AG09309 (cell line): ENCODE measurements at regions not wholly inside any gene's neighbourhood (a gene's known extent, or its start where the extent isn't known, plus 50 kb on each side); places are given as distances from the start of the nearest gene placed in this dataset.

ENCODE experiments used
- DNase-seq: peaks from one replicate; pipeline ENCODE4 v3.0.0-alpha.2; 2010; ENCODE audit warnings: low read depth
- H3K4me3 ChIP-seq: 2 replicates; pipeline ENCODE4 v1.5.1; 2011; ENCODE audit warnings: mild to moderate bottlenecking, low read depth, low read length, moderate library complexity; ENCODE audit not compliant: control insufficient read depth
- TF ChIP-seq, protein P1 (sequence below): IDR thresholded peaks from 2 replicates; pipeline ENCODE4 v1.5.1; 2011; ENCODE audit warnings: mild to moderate bottlenecking, low read depth, low read length, inconsistent platforms; ENCODE audit not compliant: insufficient read depth, control insufficient read depth; ENCODE audit errors: missing control alignments

DNA sequence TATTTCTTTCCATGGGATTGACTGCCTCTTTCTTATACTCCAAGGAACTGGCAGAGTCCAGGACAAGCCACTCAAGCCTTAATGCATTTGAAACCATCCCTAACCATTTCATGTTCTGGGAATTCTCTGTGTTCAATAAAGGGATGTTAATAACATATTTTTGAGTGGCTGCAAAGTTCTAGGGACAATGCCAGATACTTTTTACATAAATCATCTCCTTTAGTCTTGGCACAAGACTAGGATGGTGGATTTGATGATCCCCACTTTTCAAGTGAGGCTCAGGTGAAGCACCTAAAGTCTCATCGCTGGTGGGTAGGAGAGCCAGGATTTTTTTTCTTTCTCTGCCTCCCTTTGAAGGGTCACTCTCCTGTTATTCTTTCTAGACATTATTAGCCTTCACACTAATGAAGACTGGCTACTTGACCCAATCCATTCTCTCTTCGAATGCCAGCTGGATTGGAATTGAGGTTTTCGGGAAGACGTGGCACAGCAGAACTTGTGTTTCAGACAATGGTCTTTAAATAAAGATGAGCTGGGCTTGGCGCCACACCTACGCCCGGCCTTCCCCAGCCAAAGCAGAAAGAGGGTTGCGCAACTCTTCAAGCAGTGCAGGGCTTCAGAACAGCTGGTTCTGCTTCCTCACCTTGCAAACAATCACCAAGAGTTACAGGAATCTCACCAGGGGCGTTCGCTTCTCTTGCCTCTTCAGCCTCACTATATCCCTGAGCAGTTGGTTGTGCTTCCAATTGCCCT lies 73.8 kb upstream of the BMPER start:
- TF ChIP-seq, protein P1, sequence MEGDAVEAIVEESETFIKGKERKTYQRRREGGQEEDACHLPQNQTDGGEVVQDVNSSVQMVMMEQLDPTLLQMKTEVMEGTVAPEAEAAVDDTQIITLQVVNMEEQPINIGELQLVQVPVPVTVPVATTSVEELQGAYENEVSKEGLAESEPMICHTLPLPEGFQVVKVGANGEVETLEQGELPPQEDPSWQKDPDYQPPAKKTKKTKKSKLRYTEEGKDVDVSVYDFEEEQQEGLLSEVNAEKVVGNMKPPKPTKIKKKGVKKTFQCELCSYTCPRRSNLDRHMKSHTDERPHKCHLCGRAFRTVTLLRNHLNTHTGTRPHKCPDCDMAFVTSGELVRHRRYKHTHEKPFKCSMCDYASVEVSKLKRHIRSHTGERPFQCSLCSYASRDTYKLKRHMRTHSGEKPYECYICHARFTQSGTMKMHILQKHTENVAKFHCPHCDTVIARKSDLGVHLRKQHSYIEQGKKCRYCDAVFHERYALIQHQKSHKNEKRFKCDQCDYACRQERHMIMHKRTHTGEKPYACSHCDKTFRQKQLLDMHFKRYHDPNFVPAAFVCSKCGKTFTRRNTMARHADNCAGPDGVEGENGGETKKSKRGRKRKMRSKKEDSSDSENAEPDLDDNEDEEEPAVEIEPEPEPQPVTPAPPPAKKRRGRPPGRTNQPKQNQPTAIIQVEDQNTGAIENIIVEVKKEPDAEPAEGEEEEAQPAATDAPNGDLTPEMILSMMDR: no peak
- DNase-seq: no peak
- H3K4me3 ChIP-seq: no peak overlapping the region

DNA sequence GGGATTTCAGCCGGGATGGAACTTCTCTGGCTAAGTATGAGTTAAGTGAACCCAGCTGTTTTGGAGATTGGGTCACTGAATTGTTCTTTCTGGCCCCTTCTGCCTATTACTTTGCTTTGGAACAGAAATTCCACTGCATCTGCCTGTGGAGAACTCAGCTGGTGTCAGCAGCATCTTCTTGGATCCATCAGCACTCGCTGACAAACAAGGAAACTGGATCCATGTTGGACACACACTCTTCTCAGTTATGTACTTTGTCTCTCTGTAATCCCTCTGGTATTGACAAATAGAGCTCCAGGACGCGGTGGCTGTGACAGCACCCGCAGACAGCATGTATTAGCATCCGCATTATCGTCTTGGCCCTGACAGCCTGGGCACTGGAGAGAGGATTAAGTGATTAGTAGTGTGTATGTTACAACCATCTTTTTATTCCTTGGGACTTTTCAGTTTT lies 73.0 kb upstream of the BMPER start:
- no peak for DNase-seq
- TF ChIP-seq, protein P1: no peak
- H3K4me3 ChIP-seq: no peak overlapping the region

DNA sequence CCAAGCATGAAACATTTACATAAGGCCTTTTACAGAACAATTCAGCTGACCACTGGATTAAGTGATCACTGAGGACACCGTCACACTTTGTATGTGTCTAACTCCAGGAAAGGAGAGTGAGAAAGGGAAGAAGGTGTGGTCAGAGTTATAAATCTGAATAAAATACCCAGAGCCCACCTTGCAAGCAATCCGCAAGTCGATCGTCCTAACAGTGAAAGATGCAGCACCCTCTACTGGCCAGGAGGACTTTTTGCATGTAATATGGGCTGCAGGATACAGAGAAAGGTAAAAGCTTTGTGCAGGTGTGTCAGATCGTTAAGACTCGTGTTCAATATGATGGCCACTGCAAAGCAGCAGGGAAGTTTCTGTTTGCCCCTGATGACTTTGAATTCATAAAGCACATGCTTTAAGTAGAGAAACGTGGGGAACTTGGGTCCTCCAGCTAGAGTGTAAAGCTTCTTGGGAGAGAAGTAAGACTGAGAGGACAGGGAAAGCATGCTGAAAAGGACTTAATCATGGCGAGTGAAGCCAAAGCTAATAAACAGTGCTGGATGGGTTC lies 68.5 kb upstream of the BMPER start:
- TF ChIP-seq, protein P1: peak; percentile 19
- no peak overlapping the region for H3K4me3 ChIP-seq
- no peak for DNase-seq

DNA sequence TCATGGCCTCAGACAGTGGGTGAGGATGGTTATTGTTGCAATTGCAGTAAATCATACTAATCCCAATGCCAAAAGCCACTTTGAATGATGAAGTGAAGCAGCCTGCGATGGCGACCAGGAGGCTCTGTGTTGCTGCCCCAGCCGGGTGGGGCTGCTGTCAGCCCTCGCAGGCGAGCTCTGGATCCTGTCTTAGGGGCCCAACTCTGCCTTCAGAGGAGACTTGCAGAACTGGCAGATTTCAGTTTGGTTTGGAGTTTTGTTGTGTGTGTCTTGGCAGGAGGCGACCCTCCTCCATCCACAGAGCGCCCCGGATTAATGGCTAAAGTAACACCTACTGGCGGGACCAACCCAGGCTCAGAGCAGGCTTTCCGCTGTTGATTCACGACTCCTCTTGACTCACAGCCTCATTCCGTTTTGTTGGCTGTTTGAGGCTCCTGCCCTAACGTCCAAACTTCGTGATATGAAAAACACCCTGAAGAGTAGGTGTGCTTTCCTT lies 67.9 kb upstream of the BMPER start:
- TF ChIP-seq, protein P1: no peak
- DNase-seq: no peak
- H3K4me3 ChIP-seq: no peak overlapping the region

DNA sequence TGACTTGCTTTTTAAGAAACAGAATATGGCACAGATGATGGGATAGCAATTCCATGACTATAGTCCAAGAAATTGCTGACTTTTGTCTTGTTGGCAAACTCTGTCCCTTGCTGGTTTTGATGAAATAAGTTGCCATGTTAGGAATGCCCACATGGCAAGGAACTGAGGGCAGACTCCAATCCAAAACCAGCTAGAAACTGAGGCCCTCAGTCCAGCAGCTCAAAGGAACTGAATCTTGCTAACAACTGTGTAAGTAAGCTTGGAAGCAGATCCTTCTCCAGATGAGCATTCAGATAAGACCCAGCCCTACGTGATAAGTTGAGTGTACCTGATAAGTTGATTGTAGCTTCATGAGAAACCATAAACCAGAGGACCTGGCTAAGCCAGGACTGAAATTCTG lies 64.3 kb upstream of the BMPER start:
- TF ChIP-seq, protein P1: no peak
- DNase-seq: no peak
- no peak overlapping the region for H3K4me3 ChIP-seq

DNA sequence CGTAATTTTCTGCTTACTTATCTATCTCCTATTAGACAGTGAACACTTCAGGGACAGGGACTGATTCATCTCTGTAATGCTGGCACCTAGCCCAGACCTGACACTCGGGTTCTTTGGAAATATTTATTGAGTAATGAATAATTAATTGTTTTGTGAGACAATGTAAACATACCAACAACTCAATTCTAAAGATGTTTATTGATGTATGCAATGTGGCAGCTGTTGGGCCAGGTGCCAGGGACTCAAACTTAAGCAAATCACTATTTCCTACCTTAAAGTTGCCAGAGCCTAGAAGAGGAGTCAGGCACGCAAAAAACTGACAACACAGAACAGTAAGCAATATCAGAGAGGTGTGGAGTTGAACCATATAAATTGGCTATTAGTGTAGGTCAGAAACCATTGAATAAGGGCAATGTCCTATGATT lies 63.6 kb upstream of the BMPER start:
- no peak for DNase-seq
- TF ChIP-seq, protein P1: no peak
- H3K4me3 ChIP-seq: no peak overlapping the region
